HG02943 (cell line): ENCODE measurements at regions not wholly inside any gene's neighbourhood (a gene's known extent, or its start where the extent isn't known, plus 50 kb on each side); places are given as distances from the start of the nearest gene placed in this dataset.
"Not testable (repeated sequence)": the region's sequence is repeated elsewhere in the genome, so short reads cannot be mapped to it uniquely, and the experiment has no call there.

ENCODE experiments used
- ATAC-seq: cut with Tn5 transposase; IDR thresholded peaks from one replicate; pipeline ENCODE4 v1.9.1; 2021; ENCODE audit warnings: mild to moderate bottlenecking, low read depth, moderate library complexity; ENCODE audit not compliant: unreplicated experiment

GRCh38 chr13:27327633-27328032, 57.0 kb downstream of the RASL11A start:
- no peak for ATAC-seq

DNA sequence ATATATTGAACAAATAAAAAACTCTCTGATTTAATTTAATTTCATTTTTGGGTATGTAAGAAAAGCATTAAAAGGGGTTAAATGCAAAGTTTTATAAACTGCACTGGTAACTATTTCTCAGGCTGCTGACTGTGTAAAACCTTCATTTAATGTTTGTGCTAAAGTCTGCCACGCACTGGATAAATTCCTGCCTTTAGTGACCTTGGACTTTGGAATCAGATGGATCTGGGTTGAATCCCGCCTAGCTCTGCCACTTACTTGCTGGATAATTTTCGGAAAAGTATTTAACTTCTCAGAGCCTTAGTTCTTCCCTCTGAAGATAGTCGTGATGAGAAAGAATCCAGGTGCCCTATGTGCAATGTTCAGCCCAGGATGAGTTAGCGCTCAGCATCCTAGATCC, 58.6 kb downstream of the RASL11A start:
- no peak for ATAC-seq

GRCh38 chr13:27334774-27335435, 64.3 kb downstream of the RASL11A start:
- ATAC-seq = no peak

- ATAC-seq = no peak
These were observed 65.5 kb downstream of the RASL11A start for GRCh38 chr13:27336014-27336673.

DNA sequence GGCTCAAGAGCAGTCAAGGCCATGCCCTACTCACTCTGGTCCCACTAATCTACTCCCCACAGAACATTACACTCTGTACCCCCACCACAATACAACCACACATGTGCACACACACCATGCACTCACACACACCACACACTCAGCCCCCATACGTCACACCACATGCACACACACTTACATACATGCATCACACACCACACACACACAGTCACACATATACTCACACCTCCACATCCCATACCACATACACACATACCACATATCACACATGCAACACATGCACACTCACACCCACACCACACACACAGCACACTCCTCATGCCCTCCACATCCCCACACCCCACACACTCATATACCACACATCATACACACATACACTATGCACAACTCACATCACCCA, 67.6 kb downstream of the RASL11A start:
- no peak for ATAC-seq

- ATAC-seq = no peak
These were observed 68.2 kb downstream of the RASL11A start for GRCh38 chr13:27338816-27339215.

GRCh38 chr13:27339299-27339698, 68.7 kb downstream of the RASL11A start:
- no peak for ATAC-seq

- no peak for ATAC-seq
These were observed 71.0 kb downstream of the RASL11A start for GRCh38 chr13:27341616-27342015.

GRCh38 chr13:27347211-27347772, 76.7 kb downstream of the RASL11A start:
- ATAC-seq = no peak

GRCh38 chr13:27348461-27348860, 76.0 kb upstream of the GTF3A start:
- no peak for ATAC-seq

DNA sequence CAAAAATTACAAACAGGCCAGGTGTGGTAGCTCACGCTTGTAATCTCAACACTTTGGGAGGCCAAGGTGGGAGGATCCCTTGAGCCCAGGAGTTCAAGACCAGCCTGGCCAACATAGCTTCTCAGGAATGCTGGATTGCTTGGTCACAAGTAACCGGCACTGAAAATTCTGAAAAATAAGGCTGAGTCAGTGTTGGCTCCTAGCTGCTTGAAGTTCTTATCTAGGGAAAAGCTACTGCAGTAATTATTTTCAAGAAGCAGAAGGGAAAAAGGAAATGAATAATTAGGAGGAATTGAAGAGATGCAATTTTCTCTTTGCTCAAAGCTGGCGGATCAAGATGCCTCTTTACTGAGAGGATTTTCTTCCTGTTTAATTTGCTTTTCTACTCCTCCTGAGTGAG, 75.0 kb upstream of the GTF3A start:
- ATAC-seq = no peak

DNA sequence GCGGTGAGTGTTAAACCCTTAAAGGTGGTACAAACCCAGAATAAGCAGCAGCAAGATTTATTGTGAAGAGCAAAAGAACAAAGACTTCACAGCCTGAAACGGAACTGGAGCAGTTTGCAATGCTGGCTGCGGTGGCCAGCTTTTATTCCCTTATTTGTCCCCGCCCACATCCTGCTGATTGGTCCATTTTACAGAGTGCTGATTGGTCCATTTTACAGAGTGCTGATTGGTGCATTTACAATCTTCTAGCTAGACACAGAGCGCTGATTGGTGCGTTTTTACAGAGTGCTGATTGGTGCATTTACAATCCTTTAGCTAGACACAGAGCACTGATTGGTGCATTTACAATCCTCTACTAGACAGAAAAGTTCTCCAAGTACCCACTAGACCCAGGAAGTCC, 73.6 kb upstream of the GTF3A start:
- ATAC-seq = not testable (repeated sequence)

- peak; percentile 14 for ATAC-seq
These were observed 71.7 kb upstream of the GTF3A start for GRCh38 chr13:27352698-27353097.

DNA sequence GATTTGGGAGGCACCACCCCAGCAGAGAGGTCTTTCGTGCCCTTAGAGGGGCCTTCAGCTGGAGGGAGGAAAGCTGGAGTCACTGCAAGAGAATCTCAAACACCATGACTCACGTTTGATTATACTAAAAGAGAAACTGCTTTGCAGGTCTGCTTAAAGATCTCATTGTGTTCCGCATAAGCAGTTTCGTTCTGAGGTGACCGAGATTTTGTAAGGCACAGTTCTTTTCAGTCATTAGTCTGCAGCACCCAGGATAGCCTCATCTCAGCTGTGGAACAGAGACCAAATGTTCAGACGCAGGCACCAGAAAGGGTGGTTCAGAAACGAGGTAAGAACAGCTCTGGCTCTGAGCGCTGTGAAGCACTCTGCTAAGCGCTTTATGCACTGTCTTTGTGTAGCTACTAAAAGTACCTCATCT, 71.2 kb upstream of the GTF3A start:
- ATAC-seq = peak; percentile 91

- ATAC-seq = no peak
These were observed 70.7 kb upstream of the GTF3A start for GRCh38 chr13:27353708-27354107.

- ATAC-seq = no peak
These were observed 70.0 kb upstream of the GTF3A start for GRCh38 chr13:27354379-27354778.

GRCh38 chr13:27355894-27356293, 68.5 kb upstream of the GTF3A start:
- no peak for ATAC-seq

- ATAC-seq = no peak
These were observed 66.0 kb upstream of the GTF3A start for GRCh38 chr13:27358420-27358819.

DNA sequence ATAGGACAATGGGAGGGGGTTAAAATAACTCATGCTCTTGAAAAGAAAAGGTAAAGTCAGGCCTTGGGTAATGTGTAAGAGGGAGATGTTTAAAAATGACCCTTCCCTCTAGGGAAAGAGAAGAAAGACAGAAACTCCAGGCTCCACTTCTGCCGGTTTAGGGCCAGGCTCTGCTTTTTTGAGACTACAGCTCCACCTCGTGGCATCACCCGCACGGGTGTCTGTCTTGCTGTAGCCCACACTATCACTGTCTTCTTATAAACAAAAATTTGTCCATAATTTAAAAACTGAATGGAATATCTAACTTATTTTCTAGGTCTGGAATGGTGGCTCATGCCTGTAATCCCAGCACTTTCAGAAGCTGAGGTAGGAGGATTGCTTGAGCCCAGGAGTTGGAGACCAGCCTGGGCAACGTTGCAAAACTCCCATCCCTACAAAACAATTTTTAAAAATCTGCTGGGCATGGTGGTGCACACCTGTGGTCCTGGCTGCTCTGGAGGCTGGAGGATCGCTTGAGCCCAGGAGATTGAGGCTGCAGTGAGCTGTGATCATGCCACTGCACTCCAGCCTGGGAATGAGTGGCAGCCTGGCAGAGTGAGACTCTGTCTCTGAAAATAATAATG, 65.1 kb upstream of the GTF3A start:
- ATAC-seq = no peak

GRCh38 chr13:27360562-27360961, 63.9 kb upstream of the GTF3A start:
- ATAC-seq = no peak

DNA sequence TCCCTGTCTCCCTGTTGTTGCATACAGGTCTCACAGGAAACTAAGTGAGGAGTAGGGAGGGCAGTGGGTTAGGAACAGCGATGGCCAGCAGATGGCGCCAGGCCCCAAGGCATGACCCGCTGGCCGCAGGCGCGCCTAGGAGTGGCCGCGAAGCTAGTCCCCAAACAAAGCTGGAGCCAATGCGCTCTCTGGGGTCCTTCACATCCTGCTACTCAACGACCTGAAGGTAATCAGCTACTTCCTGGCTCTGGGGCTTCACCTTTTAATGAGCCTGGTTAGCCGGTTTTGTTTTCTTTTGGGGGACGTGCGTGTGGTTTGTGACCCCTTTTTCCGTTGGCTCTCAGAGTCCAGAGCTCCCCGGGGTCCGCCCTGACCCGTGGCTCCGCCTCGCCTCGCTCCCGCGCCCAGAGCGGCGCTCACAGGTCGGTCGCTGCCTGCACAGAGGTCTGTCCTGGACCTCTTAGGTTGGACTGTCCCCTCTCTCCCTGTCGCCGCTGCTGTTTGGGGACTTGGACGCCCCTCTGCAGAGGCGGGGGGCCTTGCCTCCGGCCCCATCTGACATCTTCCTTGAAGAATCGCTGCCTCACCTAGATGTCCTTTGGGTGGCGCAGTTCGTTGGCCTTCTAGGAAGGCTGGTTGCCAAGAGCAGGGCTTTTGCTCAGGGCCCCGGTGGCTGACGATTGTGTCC, 62.2 kb upstream of the GTF3A start:
- no peak for ATAC-seq
